HG03460 (cell line): ENCODE measurements at regions not wholly inside any gene's neighbourhood (a gene's known extent, or its start where the extent isn't known, plus 50 kb on each side); places are given as distances from the start of the nearest gene placed in this dataset.

Experiments used
- ATAC-seq: cut with Tn5 transposase; IDR thresholded peaks from one replicate; pipeline ENCODE4 v1.9.1; 2021; ENCODE audit not compliant: unreplicated experiment

- ATAC-seq: no peak
These were observed 750.8 kb upstream of the KLHL29 start for GRCh38 chr2:22634167-22634566.

DNA sequence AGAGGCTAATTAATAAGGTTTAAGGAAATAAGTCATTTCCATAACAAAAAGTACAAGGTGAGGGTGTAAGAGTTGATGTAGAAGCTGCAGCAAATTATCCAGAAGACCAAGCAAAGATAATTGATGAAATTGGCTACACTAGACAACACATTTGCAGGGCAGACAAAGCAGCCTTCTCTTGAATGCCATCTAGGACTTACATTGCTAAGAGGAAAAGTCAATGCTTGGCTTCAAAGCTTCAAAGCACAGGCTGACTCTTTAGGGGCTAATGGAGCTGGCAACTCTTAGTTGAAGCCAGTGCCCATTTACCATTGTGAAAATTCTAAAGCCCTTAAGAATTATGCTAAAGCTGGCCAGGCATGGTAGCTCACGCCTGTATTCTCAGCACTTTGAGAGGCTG lies 728.6 kb upstream of the KLHL29 start:
- ATAC-seq: no peak

GRCh38 chr2:22673529-22673928 lies 711.5 kb upstream of the KLHL29 start:
- no peak for ATAC-seq

DNA sequence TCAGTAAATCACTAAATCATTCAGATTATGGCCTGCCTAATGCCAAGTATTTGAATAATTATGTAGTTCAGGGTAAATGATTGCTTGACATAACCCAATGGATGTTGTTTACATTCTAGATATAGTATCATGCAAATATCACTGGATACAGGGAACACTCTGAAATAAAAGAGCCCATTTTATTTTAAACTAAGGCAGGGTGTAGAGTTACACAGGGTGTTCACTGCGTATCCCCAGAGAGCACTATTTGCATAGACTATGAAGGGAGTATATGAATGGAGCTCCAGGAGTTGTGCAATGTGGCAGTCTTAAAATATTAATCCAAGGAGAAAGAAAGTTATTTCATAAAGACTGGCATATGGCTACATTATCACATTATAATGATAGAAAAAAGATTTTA lies 701.1 kb upstream of the KLHL29 start:
- no peak for ATAC-seq

DNA sequence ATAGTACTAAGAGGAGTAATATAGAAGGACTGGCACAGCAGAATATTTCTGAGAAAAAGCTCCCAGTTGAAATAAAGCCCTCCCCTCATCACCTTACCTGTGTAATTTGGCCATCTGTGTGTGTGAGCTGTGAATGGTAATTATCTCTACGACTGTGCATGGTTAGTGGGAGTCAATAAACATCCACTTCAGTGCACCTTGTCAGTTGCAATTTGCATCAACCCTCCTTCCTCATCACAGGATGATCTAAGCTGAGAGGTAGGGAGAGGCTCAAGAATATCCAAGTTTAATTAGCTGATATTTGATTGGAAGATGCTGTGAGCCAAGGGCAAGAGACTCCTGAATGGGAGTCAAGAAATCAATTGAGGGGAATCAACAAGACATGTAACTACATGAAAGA lies 694.9 kb upstream of the KLHL29 start:
- ATAC-seq: no peak

- no peak for ATAC-seq
These were observed 693.3 kb upstream of the KLHL29 start for GRCh38 chr2:22691666-22692065.

GRCh38 chr2:22692746-22693145 lies 692.2 kb upstream of the KLHL29 start:
- no peak for ATAC-seq

DNA sequence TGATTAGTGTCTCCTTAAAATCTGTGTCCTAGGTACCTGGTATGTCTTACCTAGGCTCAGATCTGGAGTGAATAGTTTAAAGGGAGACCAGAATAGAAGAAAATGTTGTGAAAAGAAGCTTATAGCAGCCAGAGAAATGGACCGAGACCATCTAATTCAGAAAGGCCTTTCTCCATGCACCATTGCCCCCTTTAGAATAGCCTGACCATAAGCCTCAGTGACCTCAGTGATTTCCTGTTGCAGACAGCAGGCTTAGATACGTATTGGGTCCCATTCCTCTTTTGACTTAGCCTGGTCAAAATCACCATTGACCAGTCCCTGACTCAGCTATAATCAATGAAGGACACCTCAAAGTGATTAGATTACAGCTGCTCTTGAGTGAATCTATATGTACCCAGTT lies 690.7 kb upstream of the KLHL29 start:
- no peak for ATAC-seq

DNA sequence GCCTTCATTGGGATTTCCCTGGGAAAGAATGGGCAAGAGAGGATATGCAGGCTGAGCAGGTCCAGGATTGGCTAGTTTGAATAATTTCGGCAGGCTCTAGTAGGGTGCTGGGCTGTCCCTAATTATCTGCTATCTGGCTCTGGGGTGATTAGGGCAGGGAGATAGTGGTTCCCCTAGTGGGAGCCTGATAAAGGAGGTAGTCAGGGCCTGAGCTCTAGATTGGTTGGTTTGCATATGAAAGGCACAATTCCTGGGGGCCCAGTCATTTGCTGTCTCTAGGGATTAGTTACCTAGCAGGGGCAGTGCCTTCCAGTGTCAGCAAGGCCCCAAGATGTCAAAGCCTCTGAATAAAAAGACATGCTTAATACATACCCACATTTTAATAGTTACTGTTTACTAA lies 690.1 kb upstream of the KLHL29 start:
- ATAC-seq: no peak

GRCh38 chr2:22697054-22697788 lies 687.8 kb upstream of the KLHL29 start:
- ATAC-seq: no peak

DNA sequence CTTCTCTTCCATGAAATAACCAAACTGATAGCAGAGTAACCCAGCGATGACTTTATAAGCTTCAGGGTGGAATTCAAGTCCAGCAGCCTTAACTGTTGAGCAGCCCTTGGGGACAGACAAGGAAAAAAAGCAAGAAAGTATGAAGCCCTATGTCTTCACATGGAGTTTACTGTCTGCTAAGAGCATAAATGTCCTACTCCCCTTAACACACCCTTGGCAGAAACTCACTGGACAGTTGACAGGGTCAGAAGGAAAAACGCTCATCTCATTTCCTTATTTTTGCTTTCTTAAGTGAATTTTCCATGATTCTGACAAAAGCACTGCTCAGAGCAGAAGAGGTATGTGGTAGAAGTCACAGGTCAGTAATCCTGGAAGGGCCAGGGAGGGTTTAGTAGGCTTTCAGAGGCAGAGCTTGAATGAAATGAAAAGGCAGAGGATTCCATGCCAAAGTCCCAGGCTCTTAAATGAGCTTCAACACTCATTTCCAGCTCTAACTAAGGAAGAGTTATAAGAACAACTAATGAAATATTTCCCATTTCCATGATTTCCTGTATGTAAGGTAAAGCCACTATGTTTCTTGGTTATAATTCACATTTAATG lies 683.3 kb upstream of the KLHL29 start:
- no peak for ATAC-seq

DNA sequence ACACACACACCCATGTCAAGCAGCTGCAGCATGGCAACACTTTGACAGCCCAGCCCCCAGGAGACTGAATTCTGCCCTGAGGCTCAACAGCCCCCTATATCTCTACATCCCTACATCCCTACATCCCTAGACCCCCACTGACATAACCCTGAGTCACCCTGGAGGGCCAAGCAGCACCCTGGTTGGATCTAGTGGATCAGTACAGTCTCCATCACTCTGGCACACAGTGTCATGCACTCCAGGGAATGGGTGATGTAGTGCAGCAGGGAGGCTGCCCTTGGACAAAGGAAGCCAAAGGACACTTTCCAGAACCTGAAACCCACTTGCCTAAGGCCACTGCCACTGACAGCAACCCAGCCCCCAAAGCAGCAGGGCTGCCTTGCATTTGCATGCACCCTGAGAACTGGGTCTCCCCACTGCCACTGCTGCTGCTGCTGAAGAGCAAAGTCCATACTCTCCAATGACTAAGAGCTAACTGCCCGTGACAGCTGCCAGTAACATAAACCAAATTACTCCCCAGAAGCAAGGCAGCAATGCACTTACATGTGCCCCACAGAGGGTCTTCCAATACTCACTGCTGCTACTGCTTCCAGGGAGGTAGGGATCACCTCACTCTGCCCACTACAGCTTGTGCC lies 681.6 kb upstream of the KLHL29 start:
- no peak for ATAC-seq

DNA sequence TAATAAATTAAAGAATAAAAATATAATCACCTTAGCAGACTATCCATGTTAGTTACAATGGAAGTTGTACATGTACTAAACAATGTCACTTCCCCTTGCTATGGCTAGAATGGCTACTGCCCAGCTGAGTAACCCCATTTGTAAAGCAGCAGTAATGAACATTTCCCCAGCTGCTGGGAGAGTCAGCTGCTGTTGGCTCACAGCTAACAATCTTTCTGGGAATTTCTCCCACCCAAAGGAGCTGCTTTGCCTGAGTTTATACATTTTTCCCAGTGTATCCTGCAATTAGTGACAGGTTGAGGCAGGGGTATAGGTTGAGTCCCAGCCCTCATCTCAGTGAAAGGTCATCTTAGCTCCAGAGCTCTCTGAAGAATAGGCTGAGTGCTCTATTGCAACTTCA lies 665.6 kb upstream of the KLHL29 start:
- ATAC-seq: no peak

DNA sequence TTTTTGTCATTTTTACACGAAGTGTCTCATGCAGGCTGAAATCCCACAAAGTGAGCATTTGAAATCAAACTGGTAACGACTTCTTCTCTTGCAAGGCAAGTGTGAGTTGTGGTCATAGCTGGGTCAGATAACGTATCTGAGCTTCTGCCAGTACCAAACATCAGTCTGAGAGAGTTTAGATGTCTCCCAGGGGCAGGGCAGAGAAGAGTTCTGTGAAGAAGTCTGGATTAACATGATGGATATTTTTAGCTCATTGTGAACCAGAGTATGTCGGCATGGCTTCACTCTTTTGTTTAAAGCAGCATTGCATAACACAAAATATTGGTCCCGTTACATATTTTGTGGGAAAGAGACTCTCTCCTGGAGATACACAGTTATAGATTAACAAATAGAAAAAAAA lies 655.5 kb upstream of the KLHL29 start:
- no peak for ATAC-seq

GRCh38 chr2:22734373-22735045 lies 650.5 kb upstream of the KLHL29 start:
- ATAC-seq: no peak

- no peak for ATAC-seq
These were observed 647.8 kb upstream of the KLHL29 start for GRCh38 chr2:22737144-22737543.

GRCh38 chr2:22741216-22741615 lies 643.8 kb upstream of the KLHL29 start:
- ATAC-seq: no peak

DNA sequence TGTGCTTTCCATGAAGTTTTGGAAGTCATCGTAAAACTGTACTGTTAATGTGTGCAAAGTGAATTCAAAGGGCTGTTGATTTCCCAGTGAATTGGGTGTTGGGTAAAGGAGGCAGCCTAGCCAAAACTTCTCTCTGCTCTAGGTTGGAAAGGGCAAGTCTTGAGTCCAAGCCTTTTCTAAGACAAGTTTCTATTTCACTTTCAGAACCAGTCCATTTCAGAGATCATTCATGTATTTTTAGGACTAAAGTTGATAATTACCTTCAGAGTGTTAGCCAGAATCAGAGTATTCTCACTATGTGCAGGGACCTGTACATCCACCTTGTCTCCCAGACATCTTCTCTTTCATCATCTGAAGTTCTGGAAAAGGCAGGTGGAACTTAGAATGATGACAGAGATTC lies 636.1 kb upstream of the KLHL29 start:
- no peak for ATAC-seq

DNA sequence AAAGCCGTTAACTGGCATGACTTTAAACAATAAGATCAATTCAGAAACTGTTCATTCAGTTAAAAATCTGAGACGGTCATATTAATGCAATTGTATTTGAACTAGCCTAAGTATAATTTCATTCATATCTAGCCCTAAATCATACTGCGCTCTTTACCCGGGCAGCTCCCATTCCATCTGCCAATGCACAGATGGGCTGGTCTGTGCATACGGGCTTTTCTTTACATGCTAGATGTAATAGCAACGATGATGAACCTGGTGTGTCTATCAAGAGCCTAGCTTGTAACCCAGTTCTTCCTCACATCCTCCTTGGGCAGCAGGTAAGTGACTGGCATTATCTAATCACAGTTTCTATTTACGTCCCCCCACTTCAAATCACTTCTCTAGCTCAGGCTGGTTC lies 631.5 kb upstream of the KLHL29 start:
- ATAC-seq: no peak

DNA sequence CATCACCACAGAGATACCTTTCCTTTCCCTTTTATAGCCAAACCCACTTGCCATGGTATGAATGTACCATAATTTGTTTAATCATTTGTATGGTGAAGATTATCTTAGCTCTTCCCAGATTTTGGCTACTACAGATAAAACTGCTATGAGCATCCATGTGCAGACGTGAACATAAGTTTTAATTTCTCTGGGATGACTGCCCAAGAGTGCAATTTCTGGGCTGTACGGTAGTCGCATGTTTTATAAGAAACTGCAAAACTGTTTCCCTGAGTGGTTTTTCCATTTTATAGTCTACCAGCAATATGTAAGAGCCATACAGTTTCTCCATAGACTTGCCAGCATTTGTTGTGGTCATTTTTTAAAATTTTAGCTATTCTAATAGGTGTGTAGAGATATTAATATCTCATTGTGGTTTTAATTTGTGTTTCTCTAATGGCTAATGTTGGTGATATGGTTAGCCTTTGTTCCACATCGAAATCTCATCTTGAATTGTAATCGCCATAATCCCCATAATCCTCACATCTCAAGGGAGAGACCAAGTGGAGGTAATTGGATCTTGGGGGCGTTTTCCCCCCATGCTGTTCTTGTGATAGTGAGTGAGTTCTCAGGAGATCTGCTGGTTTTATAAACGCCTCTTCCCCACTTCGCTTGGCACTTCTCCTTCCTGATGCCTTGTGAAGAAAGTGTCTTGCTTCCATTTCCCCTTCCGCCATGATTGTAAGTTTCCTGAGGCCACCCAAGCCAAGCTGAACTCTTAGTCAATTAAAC lies 628.5 kb upstream of the KLHL29 start:
- no peak for ATAC-seq

- no peak for ATAC-seq
These were observed 615.5 kb upstream of the KLHL29 start for GRCh38 chr2:22769497-22769896.
